ENCODE measurements at regions not wholly inside any gene's neighbourhood (a gene's known extent, or its start where the extent isn't known, plus 50 kb on each side); places are given as distances from the start of the nearest gene placed in this dataset.

- TF ChIP-seq TOX (CRISPR knock-in tag; IDR thresholded peaks at IDR 0.05; ENCODE audit: borderline replicate concordance), result no peak
- TF ChIP-seq GLIS3 (CRISPR knock-in tag; IDR thresholded peaks at IDR 0.05), result no peak
- TF ChIP-seq PPARA (CRISPR knock-in tag; IDR thresholded peaks at IDR 0.05; ENCODE audit: borderline replicate concordance), result no peak
- TF ChIP-seq ESRRG (CRISPR knock-in tag; IDR thresholded peaks at IDR 0.05), result no peak
- TF ChIP-seq BACH2 (CRISPR knock-in tag; IDR thresholded peaks at IDR 0.05; ENCODE audit: borderline replicate concordance), result no peak
- no peak for ATAC-seq
These were observed 265.5 kb downstream of the NDUFS4 start for GRCh38 chr5:53825926-53826325.

- TF ChIP-seq ZFP30 (CRISPR knock-in tag; IDR thresholded peaks at IDR 0.05) (no peak), ESRRG (CRISPR knock-in tag; IDR thresholded peaks at IDR 0.05) (no peak), TSHZ2 (CRISPR knock-in tag; IDR thresholded peaks at IDR 0.05) (no peak), CSDC2 (CRISPR knock-in tag; IDR thresholded peaks at IDR 0.05) (no peak), CSRNP3 (CRISPR knock-in tag; IDR thresholded peaks at IDR 0.05) (no peak)
- no peak for ATAC-seq
These were observed 266.1 kb downstream of the NDUFS4 start for GRCh38 chr5:53826504-53826903.

GRCh38 chr5:53827211-53827651, 266.8 kb downstream of the NDUFS4 start:
- no peak for ATAC-seq
- TF ChIP-seq BACH2 (CRISPR knock-in tag; IDR thresholded peaks at IDR 0.05; ENCODE audit: borderline replicate concordance) (no peak), ESRRG (CRISPR knock-in tag; IDR thresholded peaks at IDR 0.05) (no peak), ZFP30 (CRISPR knock-in tag; IDR thresholded peaks at IDR 0.05) (no peak), SNAI2 (CRISPR knock-in tag; IDR thresholded peaks at IDR 0.05) (no peak), OSR1 (CRISPR knock-in tag; IDR thresholded peaks at IDR 0.05) (no peak), POU6F1 (CRISPR knock-in tag; IDR thresholded peaks at IDR 0.05; ENCODE audit: borderline replicate concordance, low read depth) (no peak), CSRNP3 (CRISPR knock-in tag; IDR thresholded peaks at IDR 0.05) (no peak), PATZ1 (CRISPR knock-in tag; IDR thresholded peaks at IDR 0.05; ENCODE audit: borderline replicate concordance) (no peak), ZFP3 (CRISPR knock-in tag; IDR thresholded peaks at IDR 0.05) (no peak), CSDC2 (CRISPR knock-in tag; IDR thresholded peaks at IDR 0.05) (no peak), ISL1 (CRISPR knock-in tag; IDR thresholded peaks at IDR 0.05) (no peak)

- ATAC-seq, result no peak
- TF ChIP-seq CSRNP3 (CRISPR knock-in tag; IDR thresholded peaks at IDR 0.05) (no peak), ZNF8 (CRISPR knock-in tag; IDR thresholded peaks at IDR 0.05) (no peak)
These were observed 271.1 kb downstream of the NDUFS4 start for GRCh38 chr5:53831496-53831895.
